OCI-LY3 (cell line): ENCODE measurements at regions not wholly inside any gene's neighbourhood (a gene's known extent, or its start where the extent isn't known, plus 50 kb on each side); places are given as distances from the start of the nearest gene placed in this dataset.

Experiments used
- H2AFZ ChIP-seq: fragments of 200-600, 300-600 bp; shearing (Covaris generic); 2 replicates; pipeline ENCODE4 v1.6.0; 2014; ENCODE audit warnings: antibody characterized with exemption, low read depth, low read length
- H3K27ac ChIP-seq: fragments of 200-600, 300-600 bp; sonication (generic); 2 replicates; pipeline ENCODE4 v1.5.1; 2014; ENCODE audit warnings: mild to moderate bottlenecking, low read length, moderate library complexity, mixed read lengths
- H3K27me3 ChIP-seq: fragments of 200-600, 300-600 bp; sonication (generic); 2 replicates; pipeline ENCODE4 v1.6.1; 2014; ENCODE audit warnings: low read depth, low read length, mixed read lengths
- H3K36me3 ChIP-seq: fragments of 200-600, 300-600 bp; sonication (generic); replicated peaks from 2 replicates; pipeline ENCODE3; 2014; ENCODE audit warnings: low read depth, low read length, mixed read lengths
- H3K4me1 ChIP-seq: fragments of 300-600, 200-600 bp; sonication (generic); 2 replicates; pipeline ENCODE4 v1.6.1; 2014; ENCODE audit warnings: low read length, mixed read lengths
- H3K4me2 ChIP-seq: fragments of 200-600, 300-600 bp; sonication (generic); 2 replicates; pipeline ENCODE4 v1.6.1; 2014; ENCODE audit warnings: low read length, mixed read lengths
- H3K4me3 ChIP-seq: fragments of 300-600, 200-600 bp; sonication (generic); 2 replicates; pipeline ENCODE4 v1.5.1; 2014; ENCODE audit warnings: antibody characterized with exemption, mild to moderate bottlenecking, low read length, moderate library complexity
- H3K79me2 ChIP-seq: fragments of 300-600, 200-600 bp; shearing (Covaris generic); 2 replicates; pipeline ENCODE4 v1.6.1; 2014; ENCODE audit warnings: mild to moderate bottlenecking, low read length, mixed read lengths
- H3K9ac ChIP-seq: fragments of 300-600, 200-600 bp; shearing (Covaris generic); 2 replicates; pipeline ENCODE4 v1.6.0; 2014; ENCODE audit warnings: mild to moderate bottlenecking, low read length, moderate library complexity
- H3K9me3 ChIP-seq: fragments of 200-600, 300-600 bp; shearing (Covaris generic); 2 replicates; pipeline ENCODE4 v1.6.1; 2014; ENCODE audit warnings: low read length, mixed read lengths; ENCODE audit not compliant: insufficient read depth
- H4K20me1 ChIP-seq: fragments of 200-600, 300-600 bp; sonication (generic); 2 replicates; pipeline ENCODE4 v1.6.1; 2016; ENCODE audit warnings: low read length, mixed read lengths; ENCODE audit not compliant: insufficient read depth
- EZH2phosphoT487 ChIP-seq: fragments of 200-600 bp; shearing (Covaris generic); IDR thresholded peaks from 2 replicates; pipeline ENCODE4 v1.6.1; 2018; ENCODE audit warnings: antibody characterized with exemption, mixed run types, low read depth
- TF ChIP-seq, protein P1 (sequence below): fragments of 200-600, 300-600 bp; sonication (generic); IDR thresholded peaks from 2 replicates; pipeline ENCODE4 v1.5.1; 2014; ENCODE audit warnings: antibody characterized with exemption, low read length, low read depth

DNA sequence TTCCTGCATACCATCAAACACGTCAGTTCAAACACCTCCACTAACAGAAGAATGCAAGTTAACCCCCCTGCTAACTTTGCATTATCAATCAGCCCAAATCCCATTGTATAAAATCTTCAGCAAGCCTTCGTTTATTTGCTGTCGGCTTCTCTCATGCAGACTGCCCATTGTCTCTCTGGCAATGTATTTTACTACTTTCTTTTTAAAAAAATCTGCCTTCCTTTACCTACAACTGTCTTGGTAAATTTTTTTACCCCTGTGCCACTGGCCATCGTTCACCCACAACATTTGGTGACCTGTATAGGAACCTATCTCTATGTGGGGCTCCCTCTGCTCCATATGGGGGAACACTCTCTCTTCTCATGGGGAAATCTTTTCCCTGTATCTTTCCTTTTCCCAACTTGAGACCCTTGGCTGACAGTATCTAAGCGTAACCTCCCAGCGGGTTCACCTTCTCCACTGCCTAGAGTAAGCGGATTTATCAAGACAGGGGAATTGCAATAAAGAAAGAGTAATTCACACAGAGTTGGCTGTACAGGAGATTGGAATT, 244.6 kb downstream of the CPXCR1 start:
- Histone ChIP-seq H2AFZ (no peak overlapping the region), H4K20me1 (no peaks in the 10 kb centered on the region), H3K27me3 (no peaks in the 10 kb centered on the region), H3K27ac (no peak overlapping the region), H3K4me2 (no peak overlapping the region), H3K4me1 (no peaks in the 10 kb centered on the region), H3K36me3 (no peaks in the 10 kb centered on the region), H3K9me3 (no peaks in the 10 kb centered on the region), H3K9ac (no peak overlapping the region), H3K79me2 (no peaks in the 10 kb centered on the region), H3K4me3 (no peak overlapping the region)
- TF ChIP-seq, protein P1, sequence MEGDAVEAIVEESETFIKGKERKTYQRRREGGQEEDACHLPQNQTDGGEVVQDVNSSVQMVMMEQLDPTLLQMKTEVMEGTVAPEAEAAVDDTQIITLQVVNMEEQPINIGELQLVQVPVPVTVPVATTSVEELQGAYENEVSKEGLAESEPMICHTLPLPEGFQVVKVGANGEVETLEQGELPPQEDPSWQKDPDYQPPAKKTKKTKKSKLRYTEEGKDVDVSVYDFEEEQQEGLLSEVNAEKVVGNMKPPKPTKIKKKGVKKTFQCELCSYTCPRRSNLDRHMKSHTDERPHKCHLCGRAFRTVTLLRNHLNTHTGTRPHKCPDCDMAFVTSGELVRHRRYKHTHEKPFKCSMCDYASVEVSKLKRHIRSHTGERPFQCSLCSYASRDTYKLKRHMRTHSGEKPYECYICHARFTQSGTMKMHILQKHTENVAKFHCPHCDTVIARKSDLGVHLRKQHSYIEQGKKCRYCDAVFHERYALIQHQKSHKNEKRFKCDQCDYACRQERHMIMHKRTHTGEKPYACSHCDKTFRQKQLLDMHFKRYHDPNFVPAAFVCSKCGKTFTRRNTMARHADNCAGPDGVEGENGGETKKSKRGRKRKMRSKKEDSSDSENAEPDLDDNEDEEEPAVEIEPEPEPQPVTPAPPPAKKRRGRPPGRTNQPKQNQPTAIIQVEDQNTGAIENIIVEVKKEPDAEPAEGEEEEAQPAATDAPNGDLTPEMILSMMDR = no peak
- TF ChIP-seq EZH2phosphoT487 = no peak

DNA sequence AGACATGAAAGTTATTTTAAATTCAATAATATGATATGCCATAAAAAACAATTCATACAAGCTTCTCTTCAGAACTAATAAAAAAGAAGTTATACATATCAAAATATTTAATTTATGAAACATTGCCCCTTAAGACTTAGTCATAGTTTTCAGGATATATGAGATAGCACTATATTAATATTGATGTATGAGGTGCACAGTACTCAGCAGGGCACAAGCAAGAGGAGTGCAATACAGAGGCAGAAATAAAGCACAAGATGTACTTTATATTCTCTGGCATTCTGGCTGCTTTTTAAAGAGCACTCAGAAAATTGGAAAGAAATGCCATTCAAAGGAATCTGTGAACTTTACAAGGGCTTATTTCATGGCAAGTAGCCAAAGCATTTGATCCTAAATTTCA, 274.9 kb downstream of the CPXCR1 start:
- no peak for TF ChIP-seq EZH2phosphoT487
- TF ChIP-seq, protein P1 = no peak
- Histone ChIP-seq H3K36me3 (no peaks in the 10 kb centered on the region), H3K4me1 (no peaks in the 10 kb centered on the region), H3K4me3 (no peak overlapping the region), H3K4me2 (no peak overlapping the region), H3K27ac (no peak overlapping the region), H3K27me3 (no peaks in the 10 kb centered on the region), H2AFZ (no peak overlapping the region), H3K79me2 (no peaks in the 10 kb centered on the region), H3K9me3 (no peaks in the 10 kb centered on the region), H4K20me1 (no peaks in the 10 kb centered on the region), H3K9ac (no peak overlapping the region)

DNA sequence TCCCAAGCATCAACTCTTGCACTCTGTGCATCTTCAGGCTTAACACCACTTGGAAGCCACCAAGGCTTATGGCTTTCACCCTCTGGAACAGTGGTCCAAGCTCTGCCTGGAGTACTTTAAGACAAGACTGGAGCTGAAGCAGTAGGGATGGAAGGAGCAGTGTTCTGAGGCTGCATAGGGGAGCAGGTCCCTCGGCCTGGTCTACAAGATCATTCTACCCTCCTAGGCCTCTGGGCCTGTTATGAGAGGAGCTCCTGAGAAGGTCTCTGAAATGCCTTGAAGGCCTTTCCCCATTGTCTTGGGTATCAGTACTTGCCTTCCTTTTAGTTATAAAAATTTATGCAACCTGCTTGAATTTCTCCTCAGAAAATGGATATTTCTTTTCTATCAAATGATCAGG, 286.7 kb downstream of the CPXCR1 start:
- no peak overlapping the region for H3K4me2 ChIP-seq
- H3K9ac ChIP-seq = no peak overlapping the region
- TF ChIP-seq EZH2phosphoT487 = no peak
- TF ChIP-seq, protein P1 = no peak
- no peaks in the 10 kb centered on the region for H3K36me3 ChIP-seq
- H3K4me1 ChIP-seq = no peaks in the 10 kb centered on the region
- no peak overlapping the region for H3K27ac ChIP-seq
- H3K27me3 ChIP-seq = no peaks in the 10 kb centered on the region
- H3K79me2 ChIP-seq = no peaks in the 10 kb centered on the region
- H4K20me1 ChIP-seq = no peaks in the 10 kb centered on the region
- H3K9me3 ChIP-seq = no peaks in the 10 kb centered on the region
- H2AFZ ChIP-seq = no peak overlapping the region
- H3K4me3 ChIP-seq = no peak overlapping the region

DNA sequence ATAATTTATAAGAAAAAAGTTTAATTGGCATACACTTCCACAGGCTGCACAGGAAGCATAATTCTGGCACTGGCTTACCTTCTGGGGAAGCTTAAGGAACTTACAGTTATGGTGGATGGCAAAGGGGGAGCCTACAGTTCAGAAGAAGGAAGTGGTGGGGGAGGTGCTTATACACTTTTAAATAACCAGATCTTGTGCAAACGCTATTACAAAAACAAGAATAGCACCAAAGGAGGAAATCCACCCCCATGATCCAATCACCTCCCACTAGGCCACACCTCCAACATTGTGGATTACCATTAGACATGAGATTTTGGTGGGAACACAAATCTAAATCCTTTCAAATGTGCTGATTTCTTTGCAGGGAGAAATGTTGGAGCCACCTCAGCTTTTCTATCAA, 287.7 kb downstream of the CPXCR1 start:
- H3K9ac ChIP-seq = no peak overlapping the region

More for the DNA sequence above, 287.7 kb downstream of the CPXCR1 start:
- Histone ChIP-seq H3K36me3 (no peaks in the 10 kb centered on the region), H4K20me1 (no peaks in the 10 kb centered on the region), H3K79me2 (no peaks in the 10 kb centered on the region), H3K4me2 (no peak overlapping the region), H3K9me3 (no peaks in the 10 kb centered on the region), H3K27me3 (no peaks in the 10 kb centered on the region), H3K4me3 (no peak overlapping the region), H3K4me1 (no peaks in the 10 kb centered on the region), H2AFZ (no peak overlapping the region), H3K27ac (no peak overlapping the region)
- TF ChIP-seq EZH2phosphoT487 = no peak
- TF ChIP-seq, protein P1 = no peak
